NCI-H82 (cell line): ENCODE measurements at regions not wholly inside any gene's neighbourhood (a gene's known extent, or its start where the extent isn't known, plus 50 kb on each side); places are given as distances from the start of the nearest gene placed in this dataset.

ENCODE experiments used
- DNase-seq: peaks from one replicate; lab custom pipeline; 2025; lab: John Stamatoyannopoulos, UW

DNA sequence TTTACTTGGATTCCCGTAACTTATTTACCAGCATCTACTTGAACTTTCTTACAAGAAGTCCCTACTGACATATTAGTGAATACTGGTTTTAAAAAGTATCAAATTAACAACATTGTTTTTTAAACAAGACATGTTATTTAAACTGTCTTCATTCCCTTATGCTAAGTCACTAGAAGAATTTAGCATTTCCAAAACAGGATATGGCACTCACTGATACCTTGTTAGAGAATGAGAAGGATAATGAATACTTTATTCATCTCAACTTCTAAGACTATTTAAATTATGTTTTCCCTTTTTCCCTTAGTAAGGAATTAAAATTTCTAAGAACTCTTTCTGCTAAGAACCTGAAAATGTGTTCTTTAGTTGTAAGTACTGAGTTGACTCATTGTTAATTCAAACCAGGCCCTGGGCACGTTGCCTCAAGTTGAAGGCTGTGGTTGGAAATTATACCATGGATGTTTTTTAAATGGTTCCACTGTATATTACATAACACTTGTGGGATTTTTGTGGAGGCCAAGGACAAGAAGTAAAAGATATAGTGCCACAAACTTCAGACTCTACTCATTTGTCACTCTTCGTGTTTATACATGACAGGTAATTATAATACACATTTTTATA, 219.0 kb upstream of the EDIL3 start:
- DNase-seq: no peak

GRCh38 chr5:84602371-84602771, 217.7 kb upstream of the EDIL3 start:
- no peak for DNase-seq

DNA sequence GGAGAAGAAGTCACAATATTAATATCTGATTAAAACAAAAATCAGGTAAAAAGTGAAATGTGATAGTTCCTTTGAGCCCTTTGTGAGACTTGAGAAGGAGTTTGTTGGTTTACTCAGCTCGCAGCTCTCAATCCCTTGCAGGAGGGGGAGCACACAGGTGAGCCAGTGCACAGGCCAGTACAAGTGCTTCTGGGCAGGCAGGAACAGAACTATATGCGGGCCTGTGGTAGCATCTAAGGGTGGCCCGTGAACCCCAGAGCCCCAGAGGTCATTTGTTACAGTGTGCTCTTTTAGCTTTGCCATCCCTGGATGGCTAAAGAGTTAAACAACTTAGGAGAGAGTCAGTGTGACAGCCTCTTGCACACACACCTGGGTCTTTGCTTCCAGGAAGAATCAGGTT, 215.3 kb upstream of the EDIL3 start:
- no peak for DNase-seq

DNA sequence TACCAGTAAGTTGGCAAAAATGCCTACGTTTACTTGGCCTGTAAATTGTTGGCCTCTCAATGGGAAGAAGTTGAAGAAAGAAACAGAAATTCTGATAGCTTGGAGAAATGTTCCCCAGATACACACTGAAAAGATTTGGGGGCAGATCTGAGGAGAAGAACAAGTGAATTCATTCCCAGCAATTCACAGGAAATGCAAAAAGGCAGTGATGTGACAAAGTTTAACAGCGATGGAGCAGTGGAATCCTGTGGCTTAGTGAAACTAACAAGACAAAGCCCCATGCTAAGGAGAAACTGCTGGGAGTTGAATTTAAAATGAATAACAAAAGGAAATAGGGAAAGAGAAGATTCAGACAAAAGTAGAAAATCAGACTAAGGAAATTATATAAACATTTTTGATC, 213.2 kb upstream of the EDIL3 start:
- no peak for DNase-seq

- DNase-seq: no peak
These were observed 205.9 kb upstream of the EDIL3 start for GRCh38 chr5:84590629-84591028.

- no peak for DNase-seq
These were observed 205.2 kb upstream of the EDIL3 start for GRCh38 chr5:84589926-84590325.

GRCh38 chr5:84585218-84585617, 200.5 kb upstream of the EDIL3 start:
- DNase-seq: no peak

DNA sequence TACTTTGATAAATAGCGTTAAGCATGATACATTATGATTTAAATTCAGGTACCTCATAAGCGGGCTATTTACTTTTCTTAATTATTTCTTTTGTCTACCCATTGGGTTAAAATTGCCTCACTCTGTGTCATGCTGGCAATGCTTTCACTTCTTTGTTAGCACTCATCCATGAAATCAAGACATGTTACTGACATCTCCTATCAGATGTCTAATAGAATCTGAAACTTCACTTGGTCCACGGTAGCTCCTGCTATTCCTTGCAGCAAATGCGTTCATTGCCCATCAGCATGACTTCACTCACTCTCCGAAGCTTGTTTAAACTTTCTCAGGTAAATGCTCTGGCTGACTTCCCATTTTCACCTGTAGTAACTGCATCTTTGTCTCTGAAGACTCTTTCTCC, 193.5 kb upstream of the EDIL3 start:
- no peak for DNase-seq

- no peak for DNase-seq
These were observed 188.5 kb upstream of the EDIL3 start for GRCh38 chr5:84573017-84573712.

DNA sequence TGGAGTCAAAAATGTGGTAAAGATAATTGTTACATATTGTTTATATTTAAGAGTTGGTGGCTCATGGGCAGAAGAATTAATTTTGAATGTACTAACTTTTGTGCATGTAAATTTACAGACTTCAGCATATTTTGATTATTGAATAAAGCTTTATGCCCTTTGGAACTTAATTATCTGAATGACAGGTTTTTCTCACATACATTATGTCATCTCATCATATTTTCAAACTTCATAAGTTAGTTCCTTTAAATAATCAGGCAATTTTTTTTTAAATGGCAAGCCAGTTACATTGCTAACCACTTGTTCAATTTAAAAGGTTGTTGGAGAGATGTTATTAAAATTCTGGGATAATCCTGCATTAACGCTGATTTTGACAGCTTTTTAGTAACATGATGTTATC, 184.6 kb upstream of the EDIL3 start:
- no peak for DNase-seq

GRCh38 chr5:84568171-84568570, 183.5 kb upstream of the EDIL3 start:
- DNase-seq: no peak

DNA sequence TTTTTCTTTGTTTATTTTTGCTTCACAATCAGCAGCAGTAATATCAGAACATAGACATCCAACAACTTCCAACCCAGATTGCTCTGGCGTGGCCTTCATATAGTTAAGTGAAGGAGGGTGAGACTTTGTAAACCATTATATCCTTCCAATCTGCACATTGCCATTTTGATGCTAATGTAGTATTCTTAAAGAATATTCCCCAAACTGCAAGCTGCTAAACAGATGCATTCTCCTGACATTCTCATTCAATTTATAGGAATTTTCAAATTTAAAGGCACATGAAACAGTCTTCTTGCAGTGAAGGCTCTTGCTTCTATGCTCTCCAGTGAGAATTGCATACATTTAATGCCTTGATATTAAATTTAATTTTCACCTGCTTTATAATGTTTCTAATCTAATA, 181.2 kb upstream of the EDIL3 start:
- no peak for DNase-seq

DNA sequence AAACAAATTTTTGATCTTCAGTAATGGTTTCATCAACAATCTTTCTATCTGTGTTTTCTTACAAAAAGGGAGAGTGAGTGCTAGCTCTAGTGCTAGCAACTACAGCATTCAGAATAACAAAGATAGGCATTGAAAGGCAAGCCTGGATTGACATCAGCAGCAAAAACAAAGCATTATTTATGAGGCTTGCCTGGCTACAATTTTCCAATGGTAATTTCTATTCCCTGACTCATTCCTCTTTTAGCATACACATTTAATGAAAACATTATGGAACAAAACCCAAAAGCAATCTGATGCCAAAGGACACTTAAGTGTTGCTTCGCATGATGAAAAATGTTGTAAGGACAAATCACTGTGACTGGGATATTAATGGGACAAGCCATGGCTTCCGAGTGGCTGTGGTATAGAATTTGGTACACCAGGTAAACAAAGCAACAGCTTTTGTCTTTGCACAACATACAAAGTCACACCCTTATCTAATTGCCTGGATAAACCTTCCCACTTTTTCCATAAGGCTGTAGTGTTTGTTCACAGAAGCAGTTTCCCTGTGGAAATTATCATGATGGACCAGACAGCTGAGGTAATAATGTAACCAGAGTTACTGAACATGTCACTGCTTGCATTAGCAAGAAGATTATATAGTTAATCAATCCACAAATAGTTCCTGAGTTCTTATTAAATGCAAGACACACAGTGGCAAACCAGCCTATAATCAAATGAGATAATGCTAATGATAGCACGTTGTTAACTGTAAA, 179.8 kb upstream of the EDIL3 start:
- DNase-seq: no peak

GRCh38 chr5:84550222-84550621, 165.5 kb upstream of the EDIL3 start:
- DNase-seq: no peak

DNA sequence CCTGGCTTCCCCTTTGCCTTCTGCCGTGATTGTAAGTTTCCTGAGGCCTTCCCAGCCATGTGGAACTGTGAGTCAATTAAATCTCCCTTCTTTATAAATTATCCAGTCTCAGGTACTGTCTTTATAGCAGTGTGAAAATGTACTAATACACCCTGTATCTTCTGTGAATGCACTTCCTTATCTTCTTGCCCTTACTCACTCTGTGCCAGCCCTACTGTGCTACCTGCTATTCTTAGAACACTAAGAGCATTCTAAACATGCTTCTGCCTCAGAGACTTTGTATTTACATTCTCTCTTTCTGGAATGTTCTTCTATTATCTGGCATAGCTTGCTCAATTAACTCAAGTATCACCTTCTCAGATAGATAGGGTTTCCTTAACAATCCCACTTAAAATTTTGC, 164.4 kb upstream of the EDIL3 start:
- DNase-seq: no peak

DNA sequence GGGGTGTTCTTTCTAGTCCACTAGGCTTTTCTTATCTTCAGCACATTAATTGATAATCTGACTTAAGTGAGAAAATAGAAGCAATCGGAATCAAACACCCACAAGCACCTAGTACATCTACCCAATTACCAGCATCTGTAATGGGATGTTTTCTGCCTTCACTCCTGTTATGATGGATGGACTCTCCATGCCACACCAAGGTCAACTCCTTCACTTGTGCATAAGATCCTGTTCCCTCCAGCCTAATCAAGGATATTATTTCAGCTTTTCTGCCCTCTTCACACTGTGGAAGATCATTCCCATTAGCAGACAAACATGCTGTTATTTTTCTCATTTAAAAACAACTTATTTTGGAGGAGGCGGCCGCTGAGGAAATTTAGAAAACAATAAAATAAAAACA, 162.0 kb upstream of the EDIL3 start:
- DNase-seq: no peak

DNA sequence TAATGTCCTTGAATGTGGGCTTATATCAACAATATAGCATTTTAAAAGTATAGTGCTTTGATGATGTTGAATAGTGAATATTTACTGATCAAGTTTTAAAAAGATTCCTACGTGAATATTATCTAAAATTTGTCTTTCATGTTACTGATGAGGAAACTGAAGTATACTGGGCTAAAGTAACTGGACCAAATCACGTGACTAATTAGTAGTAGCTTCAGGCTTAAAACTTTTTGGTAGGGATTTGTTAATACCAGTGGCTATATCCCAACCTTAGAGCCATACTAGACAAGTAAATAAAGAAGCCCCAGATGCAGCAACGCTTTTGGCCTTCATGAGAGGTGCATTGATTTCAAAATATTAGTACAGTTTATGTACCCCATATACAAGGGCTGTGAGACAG, 152.1 kb upstream of the EDIL3 start:
- DNase-seq: no peak

DNA sequence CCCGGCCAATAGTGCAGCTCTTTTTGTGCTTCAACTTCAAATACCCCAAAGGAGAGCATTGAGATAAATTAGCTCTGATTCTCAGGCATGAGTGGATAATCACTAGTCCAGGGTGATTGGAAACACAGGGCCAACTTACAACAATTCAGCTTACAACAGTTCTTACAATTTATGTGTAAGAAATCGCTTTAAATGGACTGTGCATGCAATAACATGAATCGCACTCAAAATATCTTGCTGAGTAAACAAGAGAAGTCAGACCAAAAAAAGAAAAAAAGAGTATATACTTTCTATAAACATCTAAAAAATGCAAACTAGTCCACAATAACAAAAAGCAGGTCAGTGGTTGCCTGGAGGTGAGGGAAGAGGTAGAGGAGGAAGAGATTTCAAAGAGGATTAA, 150.6 kb upstream of the EDIL3 start:
- no peak for DNase-seq

- no peak for DNase-seq
These were observed 139.8 kb upstream of the EDIL3 start for GRCh38 chr5:84524491-84524890.

GRCh38 chr5:84518862-84519261, 134.2 kb upstream of the EDIL3 start:
- DNase-seq: no peak

- DNase-seq: no peak
These were observed 133.7 kb upstream of the EDIL3 start for GRCh38 chr5:84518370-84518769.

- DNase-seq: no peak
These were observed 121.9 kb upstream of the EDIL3 start for GRCh38 chr5:84506625-84507024.

DNA sequence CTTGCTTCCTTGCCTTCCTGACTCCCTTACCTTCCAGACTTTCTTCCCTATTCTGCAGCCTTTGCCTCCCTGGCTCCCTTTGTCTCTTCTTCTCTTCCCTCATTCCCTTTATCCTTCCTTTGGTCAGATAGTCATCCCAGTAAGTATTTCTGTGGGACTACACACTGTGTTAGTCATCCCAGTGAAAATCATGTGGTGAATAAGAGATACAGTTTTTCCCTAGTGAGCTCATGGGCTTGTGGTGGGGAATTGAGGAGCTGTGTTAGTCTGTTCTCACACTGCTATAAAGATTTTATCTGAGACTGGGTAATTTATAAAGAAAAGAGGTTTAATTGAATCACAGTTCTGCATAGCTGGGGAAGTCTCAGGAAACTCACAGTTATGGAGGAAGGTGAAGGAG, 109.8 kb upstream of the EDIL3 start:
- DNase-seq: no peak
